CD4-positive, alpha-beta T cell treated with Interferon alpha-2 for 1 hour (primary cell): ENCODE measurements at regions not wholly inside any gene's neighbourhood (a gene's known extent, or its start where the extent isn't known, plus 50 kb on each side); places are given as distances from the start of the nearest gene placed in this dataset.
"Not testable (repeated sequence)": the region's sequence is repeated elsewhere in the genome, so short reads cannot be mapped to it uniquely, and the experiment has no call there.

Experiments used
- DNase-seq, 2 donors: peaks; one replicate each; pipeline ENCODE4 v3.0.0-alpha.2; 2020 to 2022

DNA sequence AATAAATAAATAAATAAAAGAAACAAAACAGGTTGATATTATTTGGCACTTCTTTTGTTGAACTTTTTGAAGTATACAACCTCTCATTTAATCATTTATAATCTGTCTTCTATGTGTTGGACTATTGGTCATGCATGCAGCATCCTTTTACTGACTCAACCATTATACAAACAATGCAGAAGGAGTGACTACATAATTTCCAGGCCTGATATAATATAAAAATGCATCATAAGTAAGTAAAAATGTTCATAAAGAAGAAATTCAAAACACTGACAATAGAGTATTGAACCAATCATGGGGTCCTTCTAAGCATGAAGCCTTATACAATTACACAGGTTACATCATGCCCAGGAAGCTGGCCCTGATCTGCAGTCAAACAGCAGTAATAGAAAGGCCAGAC, 141.5 kb upstream of the FN1 start:
- DNase-seq = no peak

DNA sequence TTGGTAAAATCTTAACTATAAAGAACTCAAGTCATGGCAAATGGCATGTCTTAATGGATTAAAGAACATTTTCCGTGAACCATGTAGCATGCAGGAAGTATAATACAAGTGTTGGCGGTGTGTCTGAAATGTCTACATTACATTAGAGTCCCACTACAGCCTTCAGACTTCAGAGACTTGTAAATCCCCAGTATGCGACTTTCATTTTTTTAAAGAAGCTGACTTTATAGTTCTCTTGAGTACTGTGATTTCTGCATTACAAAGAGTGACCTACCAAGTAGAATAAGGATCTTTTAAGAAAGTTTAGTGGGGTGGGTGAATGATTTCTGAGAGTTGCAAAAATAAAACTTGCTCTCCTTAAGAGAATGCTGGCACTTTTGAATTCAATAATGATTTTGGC, 140.7 kb upstream of the FN1 start:
- DNase-seq = no peak

DNA sequence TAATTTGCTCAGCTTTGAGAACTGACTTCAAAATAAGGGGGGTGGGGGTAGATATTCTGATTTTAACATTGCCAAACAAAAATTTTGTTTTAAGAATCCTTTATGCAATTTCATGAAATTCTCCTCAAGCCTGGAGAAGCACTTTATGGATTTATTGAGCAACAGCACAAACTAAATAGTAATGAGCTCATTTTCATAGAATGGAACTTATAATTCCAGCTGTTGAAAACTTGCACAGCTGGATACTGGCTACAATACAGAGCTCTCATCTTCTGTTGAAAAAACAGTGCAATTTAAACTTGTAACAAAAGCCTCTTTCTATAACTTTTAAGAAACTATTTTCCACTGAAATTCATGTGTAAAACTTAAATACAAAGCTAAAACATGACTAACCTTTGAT, 137.6 kb upstream of the FN1 start:
- DNase-seq = no peak

DNA sequence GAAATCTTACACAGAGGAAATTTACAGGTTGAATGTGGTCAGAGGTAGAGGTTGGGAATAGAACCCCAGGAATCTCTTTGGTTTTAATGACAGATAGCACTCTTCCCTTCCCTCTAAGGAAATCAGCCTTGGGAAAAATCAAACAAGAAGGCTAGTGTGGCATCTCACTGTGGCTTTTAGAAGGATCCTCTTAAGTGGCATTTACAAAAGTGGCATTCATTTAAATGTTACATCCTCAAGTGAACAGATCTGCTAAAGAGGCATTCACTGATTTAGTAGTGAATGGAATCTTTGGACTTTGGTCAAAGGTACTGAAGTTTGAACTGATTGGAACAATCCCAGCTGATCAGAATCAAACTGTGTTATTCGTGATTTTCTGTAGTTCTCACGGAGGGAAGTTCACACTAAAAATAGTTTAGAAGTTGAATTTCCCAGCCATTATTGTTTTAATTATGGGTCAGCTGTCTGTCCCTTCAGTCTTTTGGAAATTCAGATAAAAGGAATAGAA, 136.5 kb upstream of the FN1 start:
- no peak for DNase-seq

DNA sequence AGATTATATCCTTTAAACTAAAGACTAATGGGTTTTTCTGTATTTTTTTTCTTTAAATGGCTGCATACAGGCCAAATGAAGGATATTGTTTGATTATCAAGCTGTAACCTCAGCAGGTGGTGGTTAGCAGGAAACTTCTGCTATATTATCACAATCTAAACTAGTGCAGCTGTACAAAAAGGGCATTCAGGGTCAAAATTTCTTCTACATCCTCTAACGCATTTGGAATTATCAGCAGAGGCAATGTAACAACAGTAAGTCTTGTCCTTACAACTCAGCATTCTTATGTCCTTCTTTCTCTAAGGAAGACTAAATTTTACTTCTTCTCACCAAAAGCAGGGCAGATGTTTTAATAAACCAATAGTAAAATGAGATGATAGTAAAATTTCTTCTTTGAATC, 135.8 kb upstream of the FN1 start:
- no peak for DNase-seq

DNA sequence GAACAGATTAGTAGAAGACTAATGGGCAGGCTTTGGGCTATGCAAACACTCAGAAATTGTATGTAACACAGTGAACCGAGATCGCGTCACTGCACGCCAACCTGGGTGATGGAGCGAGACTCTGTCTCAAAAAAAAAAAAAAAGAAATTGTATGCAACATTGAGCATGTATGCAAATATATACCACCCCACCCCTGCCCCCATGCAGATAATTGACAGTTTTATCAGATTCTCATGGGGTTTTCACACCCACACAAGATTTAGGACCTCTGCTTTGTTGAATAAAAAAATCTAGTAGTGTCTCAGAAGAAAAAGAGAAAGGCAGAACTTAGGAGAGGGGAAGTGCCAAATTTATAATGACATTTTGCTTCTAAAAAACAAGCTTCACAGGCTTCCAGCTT, 131.6 kb upstream of the FN1 start:
- no peak for DNase-seq

DNA sequence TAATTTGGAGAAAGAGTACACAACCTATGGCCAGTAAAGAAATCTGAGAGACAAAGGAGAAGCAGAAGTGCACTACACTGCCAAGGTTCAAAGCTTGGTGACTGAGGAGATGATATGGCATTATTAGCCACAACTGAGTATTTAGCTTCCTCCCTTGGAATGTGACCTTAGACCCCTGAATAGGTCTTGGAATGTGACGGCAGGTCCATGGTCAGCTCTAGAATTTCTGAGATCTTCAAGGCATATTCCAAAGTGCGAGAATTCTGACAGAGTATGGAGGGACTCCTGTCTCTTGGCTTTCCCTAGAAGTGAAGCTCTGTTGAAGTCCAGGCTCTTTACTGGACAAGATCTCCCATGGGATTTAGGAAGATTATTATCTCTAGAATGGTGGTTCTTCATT, 130.0 kb upstream of the FN1 start:
- no peak for DNase-seq

DNA sequence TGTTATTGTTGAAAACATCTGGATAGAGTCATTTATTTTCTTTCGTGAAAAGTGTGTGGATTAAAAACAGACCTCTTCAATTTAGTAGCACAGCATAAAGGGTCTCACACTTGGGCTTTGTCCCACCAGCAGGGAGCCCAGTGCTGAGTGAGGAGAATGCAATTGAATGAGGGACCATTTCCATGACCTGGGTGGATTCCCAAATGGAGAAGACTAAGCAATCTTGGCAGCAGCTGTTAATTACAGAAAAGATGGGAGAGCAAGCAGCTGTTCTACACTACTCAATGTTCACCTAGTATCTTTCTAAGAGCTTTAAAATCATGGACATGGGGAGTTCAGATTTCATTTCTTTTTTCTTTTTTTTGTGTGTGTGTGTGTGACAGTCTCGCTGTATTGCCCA, 121.8 kb upstream of the FN1 start:
- no peak for DNase-seq

DNA sequence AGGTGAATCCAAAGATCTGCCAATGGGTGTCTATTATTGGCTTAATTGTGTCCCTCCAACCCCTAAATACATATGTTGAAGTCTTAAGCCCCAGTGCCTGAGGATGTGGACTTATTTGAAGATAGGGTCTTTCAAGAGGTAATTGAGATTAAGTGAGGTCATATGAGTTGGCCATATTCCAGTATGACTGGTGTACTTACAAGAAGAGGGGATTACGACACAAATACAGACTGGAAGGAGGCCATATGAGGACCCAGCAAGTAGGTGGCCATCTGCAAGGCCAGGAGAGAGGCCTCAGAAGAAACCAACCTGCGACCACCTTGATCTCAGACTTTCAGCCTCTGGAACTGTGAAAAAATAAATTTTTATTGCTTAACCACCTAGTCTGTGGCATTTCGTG, 121.1 kb upstream of the FN1 start:
- DNase-seq = no peak

DNA sequence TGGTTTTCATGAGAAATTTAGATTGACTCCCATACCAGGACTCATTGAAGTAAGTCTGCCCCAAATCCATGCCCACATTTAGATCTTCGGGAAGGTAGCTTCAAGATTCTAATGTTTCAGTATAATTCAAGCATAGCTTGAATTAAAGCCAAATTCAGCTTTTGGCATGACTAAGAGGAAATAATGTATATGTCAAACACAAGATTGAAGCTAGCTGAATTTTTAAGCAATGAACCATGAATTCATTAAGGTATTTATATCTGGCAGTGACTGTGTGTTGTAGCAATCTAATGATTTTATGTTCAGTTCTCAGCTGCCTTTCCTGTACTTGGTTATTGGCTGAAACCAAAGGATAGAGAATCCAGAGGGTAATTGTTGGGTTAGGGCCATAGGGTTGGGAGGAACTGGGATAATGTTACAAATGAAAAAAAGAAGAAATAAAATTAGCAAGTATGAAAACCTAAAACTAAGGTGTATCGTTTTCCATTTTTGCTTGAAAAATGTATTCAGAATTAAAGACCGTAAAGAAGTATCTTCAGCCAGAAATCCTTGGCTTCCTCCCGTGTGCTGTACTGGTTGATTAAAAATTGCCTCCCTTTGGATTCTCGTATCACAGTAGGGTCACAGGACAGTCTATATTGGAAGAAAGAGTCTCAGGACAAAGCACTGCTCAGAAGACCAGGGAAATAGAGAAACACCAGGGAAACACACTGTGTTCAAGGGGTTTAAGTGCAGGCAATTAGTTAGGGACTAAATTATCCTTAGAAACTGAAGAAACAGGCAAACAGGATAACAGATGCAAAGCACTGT, 119.0 kb upstream of the FN1 start:
- no peak for DNase-seq

DNA sequence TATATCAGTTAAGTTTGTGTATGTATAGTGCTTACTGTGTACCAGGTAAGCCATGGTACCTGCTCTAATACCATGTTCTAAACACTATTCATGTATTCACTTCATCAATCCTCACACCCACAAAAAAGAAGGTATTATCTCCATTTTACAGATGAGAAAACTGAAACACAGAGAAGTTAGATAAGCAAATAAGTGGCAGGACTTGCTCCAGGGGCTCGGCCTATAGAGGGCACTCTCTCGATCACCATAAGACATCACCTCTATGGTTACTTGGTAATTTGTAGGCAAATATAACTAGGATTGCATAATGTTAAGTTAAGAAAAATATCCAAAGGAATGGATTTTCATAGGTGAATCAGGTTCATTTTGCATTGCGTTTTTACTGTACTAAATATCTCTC, 118.1 kb upstream of the FN1 start:
- DNase-seq = no peak

DNA sequence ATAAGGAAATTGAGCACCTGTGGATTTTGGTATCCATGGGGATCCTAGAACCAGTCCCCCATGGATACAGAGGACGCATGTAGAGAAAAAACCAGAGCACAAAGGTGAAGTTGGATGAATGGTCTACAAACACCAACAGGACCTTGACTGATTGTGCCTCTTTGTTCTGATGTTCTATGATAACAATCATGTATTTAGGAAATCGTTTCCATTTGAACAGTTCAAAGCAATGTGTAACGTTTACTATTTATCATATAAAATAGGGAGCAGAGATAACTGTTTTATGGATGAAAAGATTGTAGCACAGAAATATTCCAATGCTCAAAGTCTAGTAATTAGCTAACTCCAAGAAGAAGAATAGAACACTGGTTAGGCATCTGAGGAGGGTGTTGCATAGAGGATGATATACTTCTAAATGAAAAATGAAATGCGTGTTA, 116.3 kb upstream of the FN1 start:
- no peak for DNase-seq

DNA sequence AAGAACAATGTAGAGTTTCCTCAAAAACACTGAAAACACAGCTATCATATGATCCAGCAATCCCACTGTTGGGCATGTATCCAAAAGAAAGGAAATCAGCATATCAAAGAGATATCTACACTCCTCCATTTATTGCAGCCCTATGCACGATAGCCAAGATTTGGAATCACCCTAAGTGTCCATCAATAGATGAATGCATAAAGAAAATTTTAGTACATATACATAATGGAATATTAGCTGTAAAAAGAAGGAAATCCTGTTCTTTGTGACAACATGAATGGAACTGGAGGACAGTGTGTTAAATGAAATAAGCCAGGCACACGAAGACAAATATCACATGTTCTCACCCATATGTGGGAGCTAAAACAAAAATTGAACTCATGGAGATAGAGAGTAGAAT, 114.5 kb upstream of the FN1 start:
- no peak for DNase-seq

DNA sequence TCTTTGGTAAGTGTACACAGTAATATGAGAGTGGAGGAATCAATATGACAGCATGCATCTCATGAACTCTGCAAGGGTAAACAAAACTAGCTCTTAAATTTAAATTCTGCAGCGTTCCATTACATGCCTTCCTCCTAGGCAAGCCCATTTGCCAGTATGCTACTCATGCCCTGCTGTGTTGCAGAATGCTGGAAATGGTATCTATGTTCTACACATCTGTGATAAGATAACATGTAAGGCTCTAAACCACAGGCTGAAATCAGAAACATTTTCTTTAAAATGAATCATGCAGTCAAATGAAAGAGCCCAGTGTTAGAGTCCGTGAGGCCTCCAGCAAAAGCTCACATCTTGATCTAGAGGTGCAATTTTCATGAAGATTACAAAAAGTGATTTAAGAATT, 112.8 kb upstream of the FN1 start:
- DNase-seq = no peak

DNA sequence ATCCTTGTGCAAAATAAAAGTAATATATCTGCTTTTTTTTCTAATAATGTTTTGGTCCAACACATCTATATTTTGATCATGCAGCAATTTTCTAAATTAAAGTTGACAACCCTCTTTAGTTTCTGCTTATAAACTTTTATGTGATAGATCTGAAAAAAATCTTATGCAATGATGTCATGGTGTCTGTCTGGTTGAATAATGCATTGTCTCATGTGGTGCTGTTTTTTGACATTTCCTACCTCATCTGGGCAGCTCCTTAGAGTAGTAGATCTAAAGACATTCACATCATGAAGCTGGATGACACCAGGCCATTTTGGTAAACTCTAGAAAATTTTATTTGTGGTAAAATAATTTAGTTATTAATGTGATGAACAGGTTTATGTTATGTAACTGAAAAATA, 106.8 kb upstream of the FN1 start:
- DNase-seq = no peak

DNA sequence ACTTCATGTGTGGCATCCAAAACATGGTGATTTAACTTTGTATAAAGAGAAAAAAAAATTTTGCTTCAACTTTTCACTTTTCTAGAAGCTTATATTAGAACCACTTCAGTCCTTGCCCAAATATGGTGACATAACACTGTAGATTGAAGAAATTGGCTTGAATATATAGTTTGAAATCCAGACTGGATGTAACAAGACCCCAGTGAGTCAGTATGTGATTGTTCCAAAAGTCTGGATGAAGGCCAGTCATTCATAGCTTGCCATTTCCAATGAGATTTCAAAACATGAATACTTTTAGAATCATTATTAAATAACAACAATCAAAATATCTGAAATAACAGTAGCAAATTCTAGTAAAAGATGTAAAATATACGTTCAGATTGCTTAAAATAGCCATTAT, 104.8 kb upstream of the FN1 start:
- no peak for DNase-seq

DNA sequence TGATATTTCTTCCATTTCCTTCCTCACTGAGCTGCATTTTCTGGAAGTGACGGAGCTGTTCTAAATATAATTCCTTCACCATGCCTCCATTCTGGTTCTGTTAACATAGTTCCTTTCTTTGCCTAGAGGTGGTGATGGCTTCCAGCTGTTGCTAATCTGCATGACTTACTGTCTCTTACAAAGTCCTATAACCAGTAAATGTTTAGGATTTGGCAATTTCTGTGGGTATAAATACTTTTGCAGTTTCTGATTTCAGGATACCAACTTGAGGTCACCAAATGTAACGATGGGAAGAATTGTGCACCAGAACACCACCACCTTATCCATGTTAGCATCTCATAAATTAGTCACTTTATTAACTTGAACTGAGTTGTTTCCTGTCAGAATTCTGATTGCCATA, 101.7 kb upstream of the FN1 start:
- no peak for DNase-seq

DNA sequence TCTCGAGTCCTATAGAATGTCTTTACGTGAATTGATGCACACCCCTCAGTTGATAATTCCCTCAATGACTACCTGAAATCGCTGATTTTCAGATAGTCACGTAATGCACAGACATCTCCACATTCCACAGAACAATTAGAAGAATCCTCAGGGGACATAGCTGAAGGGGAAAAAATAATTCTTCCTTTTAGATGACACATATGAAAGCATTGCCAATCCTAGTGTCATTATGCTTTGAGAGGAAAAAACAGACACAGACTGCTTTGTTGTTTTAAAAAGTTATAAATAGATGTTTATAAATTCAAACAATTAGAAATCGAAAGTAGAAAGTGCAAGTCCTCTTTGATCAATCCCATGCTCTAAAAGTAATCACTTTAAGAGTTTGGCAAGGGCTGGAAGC, 100.6 kb upstream of the FN1 start:
- DNase-seq = no peak

DNA sequence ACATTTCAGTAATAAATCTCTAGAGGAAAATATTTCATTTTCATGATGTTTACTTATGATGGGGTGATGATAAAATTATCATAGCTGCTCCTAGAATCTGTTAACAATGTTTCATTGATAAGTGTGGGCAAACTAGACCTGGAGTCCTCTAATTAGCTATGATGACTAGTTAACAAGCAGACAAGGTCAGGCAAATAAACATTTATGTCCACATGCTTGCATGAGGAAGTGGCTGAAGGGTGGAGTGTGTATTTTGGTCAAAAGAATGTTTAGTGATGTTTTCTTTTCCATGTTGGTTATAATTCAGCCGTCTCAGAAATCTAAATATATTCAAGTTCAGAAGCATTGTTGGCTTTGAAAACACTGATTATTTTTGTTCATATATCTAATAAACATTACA, 99.9 kb upstream of the FN1 start:
- DNase-seq = no peak

DNA sequence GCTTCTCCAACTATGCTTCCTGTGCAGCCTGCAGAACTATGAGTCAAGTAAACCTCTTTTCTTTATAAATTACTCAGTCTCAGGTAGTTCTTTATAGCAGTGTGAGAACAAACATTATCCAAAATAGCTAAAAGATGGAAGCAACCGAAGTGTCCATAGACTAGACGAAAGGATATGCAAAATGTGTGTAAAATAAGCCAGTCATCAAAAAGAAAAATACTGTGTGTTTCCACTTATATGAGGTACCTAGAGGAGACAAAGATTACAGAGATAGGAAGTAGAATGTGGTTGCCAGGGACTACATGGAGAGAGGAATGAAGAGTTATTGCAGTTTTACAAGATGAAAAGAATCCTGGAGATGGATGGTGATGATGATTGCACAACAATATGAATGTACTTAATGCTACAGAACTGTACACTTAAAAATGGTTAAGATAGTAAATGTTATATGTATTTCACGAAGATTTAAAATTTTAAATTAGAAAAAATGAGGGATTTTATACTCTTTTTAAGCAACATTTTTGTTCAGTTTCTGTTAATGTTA, 99.3 kb upstream of the FN1 start:
- DNase-seq = no peak

DNA sequence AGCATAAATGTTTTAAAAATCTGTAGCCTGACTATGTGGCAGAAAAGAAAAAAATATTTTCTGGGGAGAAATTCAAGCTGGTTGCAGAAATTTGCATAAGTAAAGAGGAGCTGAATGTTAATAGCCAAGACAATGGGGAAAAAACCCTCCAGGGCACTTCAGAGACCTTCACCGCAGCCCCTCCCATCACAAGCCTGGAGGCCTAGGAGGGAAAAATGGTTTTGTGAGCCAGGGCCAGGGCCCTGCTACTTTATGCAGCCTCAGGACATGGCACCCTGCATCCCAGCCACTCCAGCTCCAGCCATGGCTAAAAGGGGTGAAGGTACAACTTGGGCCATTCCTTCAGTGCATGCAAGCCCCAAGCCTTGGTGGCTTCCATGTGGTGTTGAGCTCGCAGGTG, 97.8 kb upstream of the FN1 start:
- not testable (repeated sequence) for DNase-seq

DNA sequence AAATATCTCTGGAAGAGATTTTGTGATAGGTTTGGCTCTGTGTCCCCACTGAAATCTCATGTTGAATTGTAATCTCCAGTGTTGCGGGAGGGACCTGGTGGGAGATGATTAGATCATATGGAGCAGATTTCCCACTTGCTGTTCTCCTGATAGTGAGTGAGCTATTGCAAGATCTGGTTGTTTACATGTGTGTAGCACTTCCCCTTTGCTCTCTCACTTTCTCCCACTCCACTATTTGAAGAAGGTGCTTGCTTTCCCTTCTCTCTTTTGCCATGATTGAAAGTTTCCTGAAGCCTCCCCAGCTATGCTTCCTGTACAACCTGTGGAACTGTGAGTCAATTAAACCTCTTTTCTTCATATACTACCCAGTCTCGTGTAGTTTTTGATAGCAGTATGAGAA, 97.0 kb upstream of the FN1 start:
- no peak for DNase-seq

DNA sequence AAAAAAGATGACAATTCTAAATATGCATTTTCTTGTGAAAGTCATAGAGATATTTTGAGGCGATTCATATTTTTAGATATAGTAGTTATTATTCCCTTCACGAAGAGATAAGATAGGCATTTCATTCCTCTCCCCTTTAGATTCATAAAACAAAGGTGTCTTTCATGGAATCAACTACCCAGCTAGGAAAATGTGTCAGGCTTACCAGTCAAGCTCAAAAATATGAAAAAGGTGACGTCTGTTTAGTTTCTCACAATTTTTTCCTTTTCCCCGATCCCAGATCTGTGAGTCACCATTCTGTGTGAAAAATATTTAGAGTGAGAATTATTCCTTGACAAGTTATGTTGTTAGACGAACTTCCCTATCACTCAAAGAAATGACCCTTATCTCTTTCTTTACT, 95.4 kb upstream of the FN1 start:
- DNase-seq = no peak

DNA sequence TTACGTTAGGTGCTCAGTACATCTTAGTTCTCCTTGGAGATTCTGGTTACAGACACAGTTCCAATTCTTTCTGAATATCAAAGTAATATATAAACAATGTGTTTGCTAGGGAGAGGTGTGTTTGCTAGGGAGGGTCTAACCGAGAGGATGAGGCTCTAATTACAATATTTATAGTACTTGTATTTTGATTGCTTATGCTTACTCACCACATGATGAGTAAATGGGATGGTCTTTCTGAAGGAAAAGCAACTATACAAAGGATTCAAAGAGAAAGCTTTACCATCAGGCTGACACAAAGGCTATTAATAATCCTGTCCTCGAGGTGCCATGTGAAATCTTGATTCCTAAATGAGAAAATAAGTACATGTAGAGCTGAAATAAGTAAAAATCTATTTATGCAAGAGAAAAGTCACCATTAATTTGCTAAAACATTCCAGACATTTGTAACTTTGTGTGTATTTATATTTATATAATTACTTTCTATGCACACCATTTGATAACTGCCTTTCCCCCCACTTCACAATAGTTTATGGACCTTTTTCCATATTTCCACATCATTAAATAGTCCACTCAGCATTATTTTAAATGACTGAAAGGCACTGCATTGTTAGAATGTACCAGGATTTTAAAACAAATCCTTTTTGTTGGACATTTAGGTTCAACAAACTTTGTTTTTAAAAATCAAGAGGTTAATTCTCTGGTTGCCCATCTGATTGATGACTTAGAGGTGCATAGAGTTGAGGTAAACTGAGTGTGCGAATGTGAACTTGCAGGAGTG, 94.5 kb upstream of the FN1 start:
- no peak for DNase-seq
